ENCODE measurements at regions not wholly inside any gene's neighbourhood (a gene's known extent, or its start where the extent isn't known, plus 50 kb on each side); places are given as distances from the start of the nearest gene placed in this dataset.

DNA sequence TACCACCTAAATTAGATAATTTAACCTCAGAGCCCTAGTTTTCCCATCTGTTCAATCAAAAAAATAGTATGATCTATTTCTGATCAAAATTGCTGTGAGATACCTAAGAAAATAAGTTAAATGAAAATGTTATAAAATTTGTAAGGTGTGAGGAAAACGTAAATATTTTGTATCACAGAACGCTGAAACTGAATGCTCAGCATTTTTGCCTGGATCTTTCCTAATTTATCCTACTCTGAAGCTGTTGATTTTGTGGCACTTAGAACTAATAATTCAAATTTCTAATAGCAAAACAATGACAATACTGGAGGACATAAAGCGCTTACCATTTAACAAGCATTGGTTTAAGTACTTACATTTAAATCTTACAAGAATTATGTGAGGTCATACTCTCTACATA, 674.2 kb downstream of the FAM181B start:
- no peak for ATAC-seq
- TF ChIP-seq, protein P1, sequence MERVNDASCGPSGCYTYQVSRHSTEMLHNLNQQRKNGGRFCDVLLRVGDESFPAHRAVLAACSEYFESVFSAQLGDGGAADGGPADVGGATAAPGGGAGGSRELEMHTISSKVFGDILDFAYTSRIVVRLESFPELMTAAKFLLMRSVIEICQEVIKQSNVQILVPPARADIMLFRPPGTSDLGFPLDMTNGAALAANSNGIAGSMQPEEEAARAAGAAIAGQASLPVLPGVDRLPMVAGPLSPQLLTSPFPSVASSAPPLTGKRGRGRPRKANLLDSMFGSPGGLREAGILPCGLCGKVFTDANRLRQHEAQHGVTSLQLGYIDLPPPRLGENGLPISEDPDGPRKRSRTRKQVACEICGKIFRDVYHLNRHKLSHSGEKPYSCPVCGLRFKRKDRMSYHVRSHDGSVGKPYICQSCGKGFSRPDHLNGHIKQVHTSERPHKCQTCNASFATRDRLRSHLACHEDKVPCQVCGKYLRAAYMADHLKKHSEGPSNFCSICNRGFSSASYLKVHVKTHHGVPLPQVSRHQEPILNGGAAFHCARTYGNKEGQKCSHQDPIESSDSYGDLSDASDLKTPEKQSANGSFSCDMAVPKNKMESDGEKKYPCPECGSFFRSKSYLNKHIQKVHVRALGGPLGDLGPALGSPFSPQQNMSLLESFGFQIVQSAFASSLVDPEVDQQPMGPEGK (CRISPR knock-in tag; IDR thresholded peaks at IDR 0.05; ENCODE audit: borderline replicate concordance) = no peak
- no peak for TF ChIP-seq ISL1 (CRISPR knock-in tag; IDR thresholded peaks at IDR 0.05)
- TF ChIP-seq ZC3H10 (CRISPR knock-in tag; IDR thresholded peaks at IDR 0.05) = no peak
- no peak for TF ChIP-seq TCF4 (CRISPR knock-in tag; IDR thresholded peaks at IDR 0.05; ENCODE audit: borderline replicate concordance)
- no peak for TF ChIP-seq ZNF8 (CRISPR knock-in tag; IDR thresholded peaks at IDR 0.05)
- TF ChIP-seq RARB (CRISPR knock-in tag; IDR thresholded peaks at IDR 0.05) = no peak
- no peak for TF ChIP-seq ESRRG (CRISPR knock-in tag; IDR thresholded peaks at IDR 0.05)
- no peak for TF ChIP-seq SNAI2 (CRISPR knock-in tag; IDR thresholded peaks at IDR 0.05)
- no peak for TF ChIP-seq ZFP3 (CRISPR knock-in tag; IDR thresholded peaks at IDR 0.05)
- TF ChIP-seq OSR1 (CRISPR knock-in tag; IDR thresholded peaks at IDR 0.05) = no peak
- TF ChIP-seq, protein P2, sequence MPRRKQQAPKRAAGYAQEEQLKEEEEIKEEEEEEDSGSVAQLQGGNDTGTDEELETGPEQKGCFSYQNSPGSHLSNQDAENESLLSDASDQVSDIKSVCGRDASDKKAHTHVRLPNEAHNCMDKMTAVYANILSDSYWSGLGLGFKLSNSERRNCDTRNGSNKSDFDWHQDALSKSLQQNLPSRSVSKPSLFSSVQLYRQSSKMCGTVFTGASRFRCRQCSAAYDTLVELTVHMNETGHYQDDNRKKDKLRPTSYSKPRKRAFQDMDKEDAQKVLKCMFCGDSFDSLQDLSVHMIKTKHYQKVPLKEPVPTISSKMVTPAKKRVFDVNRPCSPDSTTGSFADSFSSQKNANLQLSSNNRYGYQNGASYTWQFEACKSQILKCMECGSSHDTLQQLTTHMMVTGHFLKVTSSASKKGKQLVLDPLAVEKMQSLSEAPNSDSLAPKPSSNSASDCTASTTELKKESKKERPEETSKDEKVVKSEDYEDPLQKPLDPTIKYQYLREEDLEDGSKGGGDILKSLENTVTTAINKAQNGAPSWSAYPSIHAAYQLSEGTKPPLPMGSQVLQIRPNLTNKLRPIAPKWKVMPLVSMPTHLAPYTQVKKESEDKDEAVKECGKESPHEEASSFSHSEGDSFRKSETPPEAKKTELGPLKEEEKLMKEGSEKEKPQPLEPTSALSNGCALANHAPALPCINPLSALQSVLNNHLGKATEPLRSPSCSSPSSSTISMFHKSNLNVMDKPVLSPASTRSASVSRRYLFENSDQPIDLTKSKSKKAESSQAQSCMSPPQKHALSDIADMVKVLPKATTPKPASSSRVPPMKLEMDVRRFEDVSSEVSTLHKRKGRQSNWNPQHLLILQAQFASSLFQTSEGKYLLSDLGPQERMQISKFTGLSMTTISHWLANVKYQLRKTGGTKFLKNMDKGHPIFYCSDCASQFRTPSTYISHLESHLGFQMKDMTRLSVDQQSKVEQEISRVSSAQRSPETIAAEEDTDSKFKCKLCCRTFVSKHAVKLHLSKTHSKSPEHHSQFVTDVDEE (CRISPR knock-in tag; IDR thresholded peaks at IDR 0.05) = no peak
- TF ChIP-seq BACH2 (CRISPR knock-in tag; IDR thresholded peaks at IDR 0.05; ENCODE audit: borderline replicate concordance) = no peak
- TF ChIP-seq CSDC2 (CRISPR knock-in tag; IDR thresholded peaks at IDR 0.05) = no peak

DNA sequence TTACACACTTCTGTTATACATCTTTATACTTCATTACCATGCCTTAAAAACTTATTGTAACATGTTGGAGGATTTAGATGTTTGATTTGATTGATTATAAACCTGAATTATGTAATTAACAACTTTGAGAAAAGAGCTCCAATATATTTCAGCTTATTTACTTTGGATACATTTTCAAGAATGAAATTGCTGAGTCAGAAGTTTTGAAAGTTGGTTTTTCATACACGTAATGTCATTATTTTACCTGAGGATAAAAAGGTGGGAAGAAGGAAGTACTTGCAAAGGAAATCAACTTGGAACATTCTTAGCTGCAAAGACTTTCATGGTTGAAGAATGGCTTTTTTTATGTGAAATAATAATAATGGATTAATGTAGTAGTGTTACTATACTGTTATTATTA, 677.2 kb downstream of the FAM181B start:
- no peak for ATAC-seq
- no peak for TF ChIP-seq PPARA (CRISPR knock-in tag; IDR thresholded peaks at IDR 0.05; ENCODE audit: borderline replicate concordance)
- no peak for TF ChIP-seq ZNF70 (CRISPR knock-in tag; IDR thresholded peaks at IDR 0.05)
- TF ChIP-seq RARB (CRISPR knock-in tag; IDR thresholded peaks at IDR 0.05) = no peak
- TF ChIP-seq, protein P2 (CRISPR knock-in tag; IDR thresholded peaks at IDR 0.05) = no peak
- TF ChIP-seq TOX (CRISPR knock-in tag; IDR thresholded peaks at IDR 0.05; ENCODE audit: borderline replicate concordance) = no peak
- TF ChIP-seq, protein P3, sequence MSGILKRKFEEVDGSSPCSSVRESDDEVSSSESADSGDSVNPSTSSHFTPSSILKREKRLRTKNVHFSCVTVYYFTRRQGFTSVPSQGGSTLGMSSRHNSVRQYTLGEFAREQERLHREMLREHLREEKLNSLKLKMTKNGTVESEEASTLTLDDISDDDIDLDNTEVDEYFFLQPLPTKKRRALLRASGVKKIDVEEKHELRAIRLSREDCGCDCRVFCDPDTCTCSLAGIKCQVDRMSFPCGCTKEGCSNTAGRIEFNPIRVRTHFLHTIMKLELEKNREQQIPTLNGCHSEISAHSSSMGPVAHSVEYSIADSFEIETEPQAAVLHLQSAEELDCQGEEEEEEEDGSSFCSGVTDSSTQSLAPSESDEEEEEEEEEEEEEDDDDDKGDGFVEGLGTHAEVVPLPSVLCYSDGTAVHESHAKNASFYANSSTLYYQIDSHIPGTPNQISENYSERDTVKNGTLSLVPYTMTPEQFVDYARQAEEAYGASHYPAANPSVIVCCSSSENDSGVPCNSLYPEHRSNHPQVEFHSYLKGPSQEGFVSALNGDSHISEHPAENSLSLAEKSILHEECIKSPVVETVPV (CRISPR knock-in tag; IDR thresholded peaks at IDR 0.05) = no peak
- TF ChIP-seq, protein P4, sequence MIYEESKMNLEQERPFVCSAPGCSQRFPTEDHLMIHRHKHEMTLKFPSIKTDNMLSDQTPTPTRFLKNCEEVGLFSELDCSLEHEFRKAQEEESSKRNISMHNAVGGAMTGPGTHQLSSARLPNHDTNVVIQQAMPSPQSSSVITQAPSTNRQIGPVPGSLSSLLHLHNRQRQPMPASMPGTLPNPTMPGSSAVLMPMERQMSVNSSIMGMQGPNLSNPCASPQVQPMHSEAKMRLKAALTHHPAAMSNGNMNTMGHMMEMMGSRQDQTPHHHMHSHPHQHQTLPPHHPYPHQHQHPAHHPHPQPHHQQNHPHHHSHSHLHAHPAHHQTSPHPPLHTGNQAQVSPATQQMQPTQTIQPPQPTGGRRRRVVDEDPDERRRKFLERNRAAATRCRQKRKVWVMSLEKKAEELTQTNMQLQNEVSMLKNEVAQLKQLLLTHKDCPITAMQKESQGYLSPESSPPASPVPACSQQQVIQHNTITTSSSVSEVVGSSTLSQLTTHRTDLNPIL (CRISPR knock-in tag; IDR thresholded peaks at IDR 0.05; ENCODE audit: low read depth) = no peak

DNA sequence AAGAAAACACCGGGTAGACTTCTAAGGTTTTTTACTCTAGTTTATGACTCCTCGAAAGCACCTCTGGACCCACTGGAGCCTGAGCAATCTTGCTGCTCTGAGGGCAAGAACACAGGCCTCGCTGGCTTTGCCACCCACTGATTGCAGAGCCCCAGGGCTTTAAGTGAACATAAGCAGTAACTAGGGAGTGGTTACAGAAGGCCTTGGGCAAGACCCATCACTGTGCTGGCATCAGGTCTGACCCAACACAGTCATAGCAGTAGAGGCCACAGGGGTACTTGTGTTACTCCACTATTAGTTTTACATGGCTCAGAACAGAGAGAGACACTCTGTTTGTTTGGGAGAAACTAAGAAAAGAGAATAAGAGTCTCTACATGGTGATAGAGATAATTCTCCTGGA, 684.5 kb downstream of the FAM181B start:
- TF ChIP-seq GLIS3 (CRISPR knock-in tag; IDR thresholded peaks at IDR 0.05) (no peak), ZC3H10 (CRISPR knock-in tag; IDR thresholded peaks at IDR 0.05) (no peak), TOX (CRISPR knock-in tag; IDR thresholded peaks at IDR 0.05; ENCODE audit: borderline replicate concordance) (no peak), ZFP3 (CRISPR knock-in tag; IDR thresholded peaks at IDR 0.05) (no peak), BACH2 (CRISPR knock-in tag; IDR thresholded peaks at IDR 0.05; ENCODE audit: borderline replicate concordance) (no peak)
- TF ChIP-seq, protein P2 (CRISPR knock-in tag; IDR thresholded peaks at IDR 0.05) = no peak
- no peak for ATAC-seq

Measured in SK-N-SH treated with all-trans-retinoic acid at 6 μM for 48 hours (cell line).